ENCODE measurements at regions not wholly inside any gene's neighbourhood (a gene's known extent, or its start where the extent isn't known, plus 50 kb on each side); places are given as distances from the start of the nearest gene placed in this dataset.

GRCh38 chr13:73300718-73301425, 242.1 kb downstream of the KLF5 start:
- Histone ChIP-seq H3K4me3 (no peak overlapping the region), H3K27ac (replicated peaks in 1 of 4) (no peak overlapping the region), H3K27me3 (no peaks in the 10 kb centered on the region), H3K36me3 (no peaks in the 10 kb centered on the region), H3K4me1 (no peaks in the 10 kb centered on the region), H3K9me3 (no peaks in the 10 kb centered on the region)
- TF ChIP-seq, protein P1, sequence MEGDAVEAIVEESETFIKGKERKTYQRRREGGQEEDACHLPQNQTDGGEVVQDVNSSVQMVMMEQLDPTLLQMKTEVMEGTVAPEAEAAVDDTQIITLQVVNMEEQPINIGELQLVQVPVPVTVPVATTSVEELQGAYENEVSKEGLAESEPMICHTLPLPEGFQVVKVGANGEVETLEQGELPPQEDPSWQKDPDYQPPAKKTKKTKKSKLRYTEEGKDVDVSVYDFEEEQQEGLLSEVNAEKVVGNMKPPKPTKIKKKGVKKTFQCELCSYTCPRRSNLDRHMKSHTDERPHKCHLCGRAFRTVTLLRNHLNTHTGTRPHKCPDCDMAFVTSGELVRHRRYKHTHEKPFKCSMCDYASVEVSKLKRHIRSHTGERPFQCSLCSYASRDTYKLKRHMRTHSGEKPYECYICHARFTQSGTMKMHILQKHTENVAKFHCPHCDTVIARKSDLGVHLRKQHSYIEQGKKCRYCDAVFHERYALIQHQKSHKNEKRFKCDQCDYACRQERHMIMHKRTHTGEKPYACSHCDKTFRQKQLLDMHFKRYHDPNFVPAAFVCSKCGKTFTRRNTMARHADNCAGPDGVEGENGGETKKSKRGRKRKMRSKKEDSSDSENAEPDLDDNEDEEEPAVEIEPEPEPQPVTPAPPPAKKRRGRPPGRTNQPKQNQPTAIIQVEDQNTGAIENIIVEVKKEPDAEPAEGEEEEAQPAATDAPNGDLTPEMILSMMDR (IDR thresholded peaks at IDR 0.05), result no peak
- TF ChIP-seq POLR2A (IDR thresholded peaks at IDR 0.05; ENCODE audit: low read depth), result no peak
- no peak for TF ChIP-seq POLR2AphosphoS5 (IDR thresholded peaks at IDR 0.05)
- no peak for TF ChIP-seq EP300 (IDR thresholded peaks at IDR 0.05)
- DNase-seq (ENCODE audit: extremely low spot score), result no peak
- WGBS, result 90% methylated on average over 3 of the region's 3 CpGs
- intact Hi-C loops (cut with DNase I), result no loop called here

- Histone ChIP-seq H3K36me3 (no peaks in the 10 kb centered on the region), H3K27me3 (no peaks in the 10 kb centered on the region), H3K9me3 (no peaks in the 10 kb centered on the region), H3K4me3 (no peak overlapping the region), H3K4me1 (no peaks in the 10 kb centered on the region), H3K27ac (replicated peaks in 1 of 4) (no peak overlapping the region)
- TF ChIP-seq POLR2AphosphoS5 (IDR thresholded peaks at IDR 0.05) (no peak), EP300 (IDR thresholded peaks at IDR 0.05) (no peak), POLR2A (IDR thresholded peaks at IDR 0.05; ENCODE audit: low read depth) (no peak)
- TF ChIP-seq, protein P1 (IDR thresholded peaks at IDR 0.05), result no peak
- WGBS, result 79% methylated on average over 2 of the region's 2 CpGs
- no peak for DNase-seq (ENCODE audit: extremely low spot score)
- intact Hi-C loops (cut with DNase I), result no loop called here
Observed at GRCh38 chr13:73299787-73300186, 241.0 kb downstream of the KLF5 start.

GRCh38 chr13:73293913-73294523, 235.2 kb downstream of the KLF5 start:
- H3K27ac ChIP-seq (replicated peaks in 1 of 4), result no peak overlapping the region
- H3K9me3 ChIP-seq, result no peaks in the 10 kb centered on the region
- H3K4me1 ChIP-seq, result no peaks in the 10 kb centered on the region
- 95% methylated on average over 6 of the region's 6 CpGs for WGBS
- H3K4me3 ChIP-seq, result no peak overlapping the region
- no peaks in the 10 kb centered on the region for H3K27me3 ChIP-seq
- no peak for TF ChIP-seq POLR2A (IDR thresholded peaks at IDR 0.05; ENCODE audit: low read depth)
- TF ChIP-seq EP300 (IDR thresholded peaks at IDR 0.05), result no peak
- no peak for TF ChIP-seq POLR2AphosphoS5 (IDR thresholded peaks at IDR 0.05)
- TF ChIP-seq, protein P1 (IDR thresholded peaks at IDR 0.05), result no peak
- intact Hi-C loops (cut with DNase I), result no loop called here
- no peak for DNase-seq (ENCODE audit: extremely low spot score)
- no peaks in the 10 kb centered on the region for H3K36me3 ChIP-seq

GRCh38 chr13:73292127-73292526, 233.3 kb downstream of the KLF5 start:
- no peak for DNase-seq (ENCODE audit: extremely low spot score)
- Histone ChIP-seq H3K27me3 (no peaks in the 10 kb centered on the region), H3K9me3 (no peaks in the 10 kb centered on the region), H3K4me3 (no peak overlapping the region), H3K36me3 (no peaks in the 10 kb centered on the region), H3K4me1 (no peaks in the 10 kb centered on the region), H3K27ac (replicated peaks in 1 of 4) (no peak overlapping the region)
- intact Hi-C loops (cut with DNase I), result no loop called here
- 97% methylated on average over 1 of the region's 1 CpG for WGBS
- TF ChIP-seq, protein P1 (IDR thresholded peaks at IDR 0.05), result no peak
- TF ChIP-seq POLR2A (IDR thresholded peaks at IDR 0.05; ENCODE audit: low read depth) (no peak), EP300 (IDR thresholded peaks at IDR 0.05) (no peak), POLR2AphosphoS5 (IDR thresholded peaks at IDR 0.05) (no peak)

Measured in esophagus muscularis mucosa (tissue), 4 donors.